ENCODE measurements at regions not wholly inside any gene's neighbourhood (a gene's known extent, or its start where the extent isn't known, plus 50 kb on each side); places are given as distances from the start of the nearest gene placed in this dataset.

DNA sequence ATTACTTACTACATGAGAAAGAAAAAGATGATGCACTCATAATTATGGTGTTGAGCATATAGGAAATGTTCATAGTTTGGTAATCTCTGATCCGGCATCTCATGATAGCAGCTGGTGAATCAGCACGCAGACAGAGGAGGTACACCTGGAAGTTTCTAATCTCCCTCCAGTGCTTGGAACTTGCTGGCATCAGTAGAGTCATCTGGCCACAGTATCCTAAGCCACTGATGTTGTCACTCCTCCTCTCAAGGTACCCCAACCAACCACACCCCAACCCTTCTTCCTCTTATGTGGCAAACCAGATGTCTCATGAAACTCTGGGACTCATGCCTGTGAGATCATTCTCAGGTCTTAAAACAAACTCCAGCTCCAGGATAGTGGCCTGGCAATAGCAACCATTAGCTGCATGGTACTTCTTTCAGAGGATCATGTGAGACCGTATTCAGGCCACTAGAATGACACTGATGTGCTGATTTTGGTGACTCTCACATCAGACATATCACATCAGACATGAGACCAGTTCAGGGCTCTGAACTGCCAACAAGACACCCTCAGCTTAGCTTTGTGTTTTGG lies 143.0 kb downstream of the RASSF9 start (continued):
- TF ChIP-seq, protein P1, sequence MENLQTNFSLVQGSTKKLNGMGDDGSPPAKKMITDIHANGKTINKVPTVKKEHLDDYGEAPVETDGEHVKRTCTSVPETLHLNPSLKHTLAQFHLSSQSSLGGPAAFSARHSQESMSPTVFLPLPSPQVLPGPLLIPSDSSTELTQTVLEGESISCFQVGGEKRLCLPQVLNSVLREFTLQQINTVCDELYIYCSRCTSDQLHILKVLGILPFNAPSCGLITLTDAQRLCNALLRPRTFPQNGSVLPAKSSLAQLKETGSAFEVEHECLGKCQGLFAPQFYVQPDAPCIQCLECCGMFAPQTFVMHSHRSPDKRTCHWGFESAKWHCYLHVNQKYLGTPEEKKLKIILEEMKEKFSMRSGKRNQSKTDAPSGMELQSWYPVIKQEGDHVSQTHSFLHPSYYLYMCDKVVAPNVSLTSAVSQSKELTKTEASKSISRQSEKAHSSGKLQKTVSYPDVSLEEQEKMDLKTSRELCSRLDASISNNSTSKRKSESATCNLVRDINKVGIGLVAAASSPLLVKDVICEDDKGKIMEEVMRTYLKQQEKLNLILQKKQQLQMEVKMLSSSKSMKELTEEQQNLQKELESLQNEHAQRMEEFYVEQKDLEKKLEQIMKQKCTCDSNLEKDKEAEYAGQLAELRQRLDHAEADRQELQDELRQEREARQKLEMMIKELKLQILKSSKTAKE (CRISPR knock-in tag; IDR thresholded peaks at IDR 0.05; ENCODE audit: borderline replicate concordance), result no peak
- no peak for TF ChIP-seq AKNA (CRISPR knock-in tag; IDR thresholded peaks at IDR 0.05; ENCODE audit: borderline replicate concordance)
- no peak for TF ChIP-seq ELF3 (CRISPR knock-in tag; IDR thresholded peaks at IDR 0.05)
- no peak for TF ChIP-seq ZNF709 (CRISPR knock-in tag; IDR thresholded peaks at IDR 0.05)
- TF ChIP-seq NFATC3 (CRISPR knock-in tag; IDR thresholded peaks at IDR 0.05), result no peak
- no peak for TF ChIP-seq ZNF317 (CRISPR knock-in tag; IDR thresholded peaks at IDR 0.05)

Measured in HepG2 (cell line).